A673 (cell line): ENCODE measurements at regions not wholly inside any gene's neighbourhood (a gene's known extent, or its start where the extent isn't known, plus 50 kb on each side); places are given as distances from the start of the nearest gene placed in this dataset.
A peak's percentile ranks its signal among the peaks of the same experiment; 100 is the strongest.

ENCODE experiments used
- BruUV-seq: library from RNA; stranded (reverse); fragments of 400-500 nt; replicated peaks from 2 replicates; lab custom pipeline; 2021; lab: Mats Ljungman, UMichigan
- CTCF ChIA-PET: fragments of 300-600 bp; sonication (Branson Sonifier 250); formaldehyde crosslinking; loops from one replicate; lab custom pipeline; 2022; ENCODE audit warnings: antibody characterized with exemption; lab: Charles Lee
- POLR2A ChIA-PET: fragments of 300-600 bp; sonication (Branson Sonifier 250); formaldehyde crosslinking; loops from one replicate; lab custom pipeline; 2022; ENCODE audit warnings: antibody characterized with exemption; ENCODE audit not compliant: low non-redundant PET; lab: Charles Lee
- DNase-seq: peaks from one replicate; pipeline ENCODE4 v3.0.0-alpha.2; 2015; ENCODE audit warnings: low spot score
- H3K27ac ChIP-seq: fragments of 200-600 bp; sonication (generic); 2 replicates; pipeline ENCODE4 v1.5.1; 2016; ENCODE audit warnings: mixed run types, low read depth, mild to moderate bottlenecking, mixed read lengths, antibody characterized with exemption, low read length; ENCODE audit not compliant: poor library complexity, severe bottlenecking
- H3K27me3 ChIP-seq: fragments of 200-600 bp; sonication (generic); replicated peaks from 2 replicates; pipeline ENCODE4 v1.6.1; 2017; ENCODE audit warnings: mixed run types, low read depth, mild to moderate bottlenecking, mixed read lengths, antibody characterized with exemption, low read length; ENCODE audit not compliant: insufficient read depth, poor library complexity
- H3K36me3 ChIP-seq: fragments of 200-600 bp; sonication (generic); 2 replicates; pipeline ENCODE4 v1.6.1; 2016; ENCODE audit warnings: mixed run types, mild to moderate bottlenecking, mixed read lengths, antibody characterized with exemption, low read length; ENCODE audit not compliant: insufficient read depth, poor library complexity, severe bottlenecking
- H3K4me1 ChIP-seq: fragments of 200-600 bp; sonication (generic); 2 replicates; pipeline ENCODE4 v1.6.1; 2017; ENCODE audit warnings: mixed run types, mild to moderate bottlenecking, mixed read lengths, antibody characterized with exemption, low read length; ENCODE audit not compliant: insufficient read depth, poor library complexity, severe bottlenecking
- H3K4me3 ChIP-seq: fragments of 200-600 bp; sonication (generic); 2 replicates; pipeline ENCODE4 v1.5.1; 2016; ENCODE audit warnings: low read depth, mixed run types, mild to moderate bottlenecking, mixed read lengths, low read length; ENCODE audit not compliant: poor library complexity, severe bottlenecking
- H3K9me3 ChIP-seq: fragments of 200-600 bp; sonication (generic); 2 replicates; pipeline ENCODE4 v1.6.1; 2016; ENCODE audit warnings: mixed run types, low read depth, mild to moderate bottlenecking, mixed read lengths, antibody characterized with exemption, low read length; ENCODE audit not compliant: poor library complexity, severe bottlenecking
- EZH2 ChIP-seq: fragments of 200-600 bp; sonication (generic); IDR thresholded peaks from 2 replicates; pipeline ENCODE4 v1.6.1; 2017; ENCODE audit warnings: borderline replicate concordance, low read depth, mild to moderate bottlenecking, mixed read lengths, antibody characterized with exemption, low read length; ENCODE audit not compliant: poor library complexity, severe bottlenecking
- intact Hi-C: fragments of 100-400 bp; cut with micrococcal nuclease; formaldehyde crosslinking; loops from one replicate; pipeline ENCODE4 v1.10.0; 2022; ENCODE audit not compliant: unreplicated experiment
- TF ChIP-seq, protein P1 (sequence below): fragments of 300-800, 200-600 bp; sonication (generic); conservative IDR thresholded peaks from 2 replicates; pipeline ENCODE4 v1.5.1; 2017; ENCODE audit warnings: low read depth, mild to moderate bottlenecking, antibody characterized with exemption, low read length, moderate library complexity, mixed read lengths

DNA sequence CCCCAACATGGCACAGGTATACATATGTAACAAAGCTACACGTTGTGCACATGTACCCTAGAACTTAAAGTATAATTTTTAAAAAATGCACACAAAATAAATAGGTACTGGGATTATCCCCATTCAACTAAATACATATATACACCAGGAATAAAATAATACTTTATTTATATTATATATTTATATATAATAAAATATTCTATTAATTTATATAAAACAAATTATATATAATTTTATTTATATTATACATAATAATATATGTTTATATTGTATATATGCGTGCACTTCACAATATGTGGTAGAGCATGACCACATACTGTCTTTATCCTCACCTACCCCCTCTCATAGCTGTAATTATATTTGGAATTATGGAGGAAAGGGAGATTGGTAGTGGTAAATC lies 119.1 kb upstream of the TMEM260 start:
- Histone ChIP-seq H3K9me3 (no peaks in the 10 kb centered on the region), H3K4me1 (peaks cover 10% of the 10 kb centered on the region), H3K36me3 (no peaks in the 10 kb centered on the region), H3K27ac (no peak overlapping the region), H3K27me3 (no peaks in the 10 kb centered on the region), H3K4me3 (no peak overlapping the region)
- DNase-seq, result no peak
- TF ChIP-seq, protein P1, sequence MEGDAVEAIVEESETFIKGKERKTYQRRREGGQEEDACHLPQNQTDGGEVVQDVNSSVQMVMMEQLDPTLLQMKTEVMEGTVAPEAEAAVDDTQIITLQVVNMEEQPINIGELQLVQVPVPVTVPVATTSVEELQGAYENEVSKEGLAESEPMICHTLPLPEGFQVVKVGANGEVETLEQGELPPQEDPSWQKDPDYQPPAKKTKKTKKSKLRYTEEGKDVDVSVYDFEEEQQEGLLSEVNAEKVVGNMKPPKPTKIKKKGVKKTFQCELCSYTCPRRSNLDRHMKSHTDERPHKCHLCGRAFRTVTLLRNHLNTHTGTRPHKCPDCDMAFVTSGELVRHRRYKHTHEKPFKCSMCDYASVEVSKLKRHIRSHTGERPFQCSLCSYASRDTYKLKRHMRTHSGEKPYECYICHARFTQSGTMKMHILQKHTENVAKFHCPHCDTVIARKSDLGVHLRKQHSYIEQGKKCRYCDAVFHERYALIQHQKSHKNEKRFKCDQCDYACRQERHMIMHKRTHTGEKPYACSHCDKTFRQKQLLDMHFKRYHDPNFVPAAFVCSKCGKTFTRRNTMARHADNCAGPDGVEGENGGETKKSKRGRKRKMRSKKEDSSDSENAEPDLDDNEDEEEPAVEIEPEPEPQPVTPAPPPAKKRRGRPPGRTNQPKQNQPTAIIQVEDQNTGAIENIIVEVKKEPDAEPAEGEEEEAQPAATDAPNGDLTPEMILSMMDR, result no peak
- no peak for TF ChIP-seq EZH2
- POLR2A ChIA-PET, result no interaction called here
- CTCF ChIA-PET, result no interaction called here
- intact Hi-C loops, result no loop called here
- no TSS peak for BruUV-seq

DNA sequence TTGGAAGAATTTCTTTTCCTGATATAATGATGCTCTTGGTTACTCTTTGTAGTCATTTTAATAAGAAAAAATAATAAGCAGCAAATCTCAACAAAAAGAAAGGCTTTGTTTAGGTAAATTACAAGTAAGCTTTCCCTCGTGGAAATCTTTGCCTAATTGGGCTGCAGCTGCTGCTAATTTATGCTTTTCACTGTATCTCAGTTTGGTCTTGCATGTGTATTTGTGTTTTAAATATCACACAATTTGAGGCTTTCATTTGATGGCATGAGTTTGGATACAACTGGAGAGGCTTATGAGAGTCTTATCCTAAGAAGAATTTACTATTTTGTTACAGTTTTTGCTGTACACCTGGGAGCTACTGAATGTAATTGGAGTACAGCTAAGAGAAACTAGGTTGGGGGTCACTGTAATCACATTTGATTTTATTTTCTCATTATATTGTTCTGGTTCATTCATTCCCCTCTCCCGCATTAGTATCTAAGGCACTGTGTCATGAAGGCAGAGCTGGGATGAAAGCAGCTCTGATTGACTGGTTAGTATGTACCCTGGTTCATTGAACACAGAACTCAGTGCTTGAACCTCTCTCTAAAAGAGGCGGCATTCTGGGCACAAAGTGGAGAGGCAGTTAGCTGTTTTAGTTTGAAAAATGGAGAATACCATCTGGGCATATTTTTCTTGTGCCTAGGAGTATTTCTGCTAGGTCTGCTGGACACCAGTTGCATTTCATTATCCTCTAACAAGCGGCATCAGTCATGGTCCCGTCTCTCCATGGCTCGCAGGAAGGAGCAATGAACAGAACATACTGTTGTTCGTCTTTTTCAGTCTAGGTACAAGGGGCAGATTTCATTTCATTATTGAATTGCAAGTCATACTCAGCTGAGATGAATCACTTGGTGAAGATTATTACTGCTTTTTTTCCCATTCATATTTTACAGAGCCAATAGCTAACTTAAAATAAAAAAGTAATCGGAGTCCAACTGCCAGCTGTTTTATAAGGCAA lies 118.0 kb upstream of the TMEM260 start:
- Histone ChIP-seq H3K4me3 (no peak overlapping the region), H3K9me3 (no peaks in the 10 kb centered on the region), H3K27ac (no peak overlapping the region), H3K4me1 (peaks cover 10% of the 10 kb centered on the region), H3K36me3 (no peaks in the 10 kb centered on the region), H3K27me3 (no peaks in the 10 kb centered on the region)
- ChIA-PET CTCF (no interaction called here), POLR2A (no interaction called here)
- no TSS peak for BruUV-seq
- intact Hi-C loops, result no loop called here
- DNase-seq, result no peak
- no peak for TF ChIP-seq EZH2
- TF ChIP-seq, protein P1, result no peak

DNA sequence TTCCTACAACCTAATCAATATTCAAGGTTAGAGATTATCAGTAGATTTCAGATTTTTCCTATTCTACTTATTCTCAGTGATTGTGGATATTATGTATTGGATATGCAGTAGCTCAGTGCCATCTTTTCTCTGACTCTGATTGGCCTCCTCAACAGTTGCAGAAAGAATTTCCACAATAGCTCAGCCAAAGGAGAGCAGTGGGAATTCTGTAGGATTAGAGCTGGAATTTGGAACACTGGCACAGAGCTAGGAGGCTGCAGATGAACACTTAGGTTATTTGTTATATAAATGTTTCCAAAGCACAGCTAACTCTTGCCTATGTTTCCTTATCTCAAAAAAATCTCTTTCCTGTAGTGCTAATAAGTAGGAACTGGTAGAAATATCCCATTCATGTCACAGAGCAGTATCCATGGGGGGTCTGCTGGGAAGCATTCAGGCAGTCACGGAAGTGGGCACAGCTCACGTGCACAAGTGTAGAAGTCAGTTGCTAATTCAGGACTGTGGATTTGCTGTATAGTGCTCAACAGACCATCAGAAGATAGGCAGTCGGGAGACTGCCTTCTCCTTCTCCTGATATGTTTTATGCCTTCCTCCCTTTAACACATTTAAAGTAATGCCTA lies 116.2 kb upstream of the TMEM260 start:
- CTCF ChIA-PET, result no interaction called here

More for the DNA sequence above, 116.2 kb upstream of the TMEM260 start:
- peaks cover 10% of the 10 kb centered on the region for H3K4me1 ChIP-seq
- H3K27me3 ChIP-seq, result no peaks in the 10 kb centered on the region
- H3K36me3 ChIP-seq, result no peaks in the 10 kb centered on the region
- TF ChIP-seq, protein P1, result no peak
- TF ChIP-seq EZH2, result no peak
- POLR2A ChIA-PET, result no interaction called here
- no peak overlapping the region for H3K27ac ChIP-seq
- no TSS peak for BruUV-seq
- H3K9me3 ChIP-seq, result no peaks in the 10 kb centered on the region
- no peak overlapping the region for H3K4me3 ChIP-seq
- intact Hi-C loops, result no loop called here
- peak; percentile 68 for DNase-seq
